K562 (cell line): ENCODE measurements at regions not wholly inside any gene's neighbourhood (a gene's known extent, or its start where the extent isn't known, plus 50 kb on each side); places are given as distances from the start of the nearest gene placed in this dataset.

Experiments
- ARID1B ChIP-seq: fragments of 450-650 bp; IDR thresholded peaks from 2 replicates; pipeline ENCODE4 v1.6.1; 2016; ENCODE audit warnings: antibody characterized with exemption, mild to moderate bottlenecking, inconsistent platforms
- HOMEZ ChIP-seq: fragments of 250-450 bp; sonication (Bioruptor Pico); IDR thresholded peaks from 2 replicates; pipeline ENCODE4 v1.4.0; 2020; ENCODE audit warnings: mild to moderate bottlenecking, moderate library complexity
- RERE ChIP-seq: sonication (generic); formaldehyde crosslinking; IDR thresholded peaks from 2 replicates; pipeline ENCODE4 v1.8.0; 2023; ENCODE audit warnings: missing genetic modification reagents, mild to moderate bottlenecking, borderline replicate concordance
- ZNF140 ChIP-seq: fragments of 250-450 bp; sonication (Bioruptor Pico); IDR thresholded peaks from 2 replicates; pipeline ENCODE4 v1.8.0; 2021; ENCODE audit warnings: moderate library complexity, mild to moderate bottlenecking, inconsistent platforms
- ZNF143 ChIP-seq: sonication (generic); formaldehyde crosslinking; IDR thresholded peaks from 2 replicates; pipeline ENCODE4 v1.9.0; 2022; ENCODE audit warnings: mild to moderate bottlenecking, missing genetic modification reagents
- ZNF408 ChIP-seq: fragments of 250-450 bp; sonication (Bioruptor Pico); IDR thresholded peaks from 2 replicates; pipeline ENCODE4 v1.4.0; 2020; ENCODE audit warnings: low read depth, mild to moderate bottlenecking, moderate library complexity
- TF ChIP-seq, protein P1 (sequence below): fragments of 250-450 bp; sonication (Bioruptor Pico); IDR thresholded peaks from 2 replicates; pipeline ENCODE4 v1.8.0; 2022; ENCODE audit warnings: moderate library complexity, mild to moderate bottlenecking, inconsistent platforms

DNA sequence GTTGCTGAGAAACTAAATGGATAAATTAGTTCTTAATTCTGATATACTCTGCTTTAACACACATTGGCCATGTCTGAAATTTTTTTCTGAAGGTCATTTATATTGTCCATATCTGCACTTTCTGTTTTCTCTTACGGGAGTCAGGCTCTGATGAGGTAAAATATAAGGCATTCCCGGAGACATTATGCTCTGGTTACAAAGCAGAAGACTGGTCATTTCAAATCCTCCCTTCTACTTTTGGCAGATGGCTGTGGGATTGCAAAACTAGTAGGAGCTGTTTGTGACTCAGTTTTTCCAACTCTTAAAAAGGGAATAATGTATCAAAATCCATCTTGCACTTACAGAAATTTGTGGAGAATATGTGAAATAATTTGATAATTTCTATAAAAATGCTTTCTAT, 92.2 kb upstream of the CPHXL start (continued):
- TF ChIP-seq, protein P1, sequence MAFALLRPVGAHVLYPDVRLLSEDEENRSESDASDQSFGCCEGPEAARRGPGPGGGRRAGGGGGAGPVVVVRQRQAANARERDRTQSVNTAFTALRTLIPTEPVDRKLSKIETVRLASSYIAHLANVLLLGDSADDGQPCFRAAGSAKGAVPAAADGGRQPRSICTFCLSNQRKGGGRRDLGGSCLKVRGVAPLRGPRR (CRISPR knock-in tag), result no peak
- no peak for TF ChIP-seq HOMEZ (CRISPR knock-in tag)
- TF ChIP-seq ZNF143 (CRISPR knock-in tag), result no peak
- no peak for TF ChIP-seq RERE (CRISPR knock-in tag)
- TF ChIP-seq ZNF140 (CRISPR knock-in tag), result no peak
- TF ChIP-seq ARID1B, result no peak
- no peak for TF ChIP-seq ZNF408
